ENCODE measurements at regions not wholly inside any gene's neighbourhood (a gene's known extent, or its start where the extent isn't known, plus 50 kb on each side); places are given as distances from the start of the nearest gene placed in this dataset.

GRCh38 chr6:2360126-2360525, 114.7 kb upstream of the GMDS start:
- no peaks in the 10 kb centered on the region for H3K4me1 ChIP-seq
- no peak overlapping the region for H3K27ac ChIP-seq
- H3K36me3 ChIP-seq = peaks cover 0 to 4% (median 0%) of the 10 kb centered on the region in 4 donors
- WGBS, 2 donors = 80 to 88% methylated on average over 5 of the region's 5 CpGs
- TF ChIP-seq CTCF (IDR thresholded peaks at IDR 0.05) (no peak), EP300 (IDR thresholded peaks at IDR 0.05) (no peak), POLR2A (IDR thresholded peaks at IDR 0.05) (no peak), POLR2AphosphoS5 (IDR thresholded peaks at IDR 0.05) (no peak)
- no peaks in the 10 kb centered on the region for H3K9me3 ChIP-seq
- H3K4me3 ChIP-seq = no peak overlapping the region
- ATAC-seq (ENCODE audit: low FRiP score in 2 of 2) = no peak
- DNase-seq = no peak
- no peaks in the 10 kb centered on the region for H3K27me3 ChIP-seq

GRCh38 chr6:2355150-2355549, 109.7 kb upstream of the GMDS start:
- 54 to 68% methylated on average over 3 of the region's 3 CpGs for WGBS, 2 donors
- H3K4me3 ChIP-seq = no peak overlapping the region
- no peak for ATAC-seq (ENCODE audit: low FRiP score in 2 of 2)
- no peaks in the 10 kb centered on the region for H3K27me3 ChIP-seq
- no peaks in the 10 kb centered on the region for H3K9me3 ChIP-seq
- H3K27ac ChIP-seq = no peak overlapping the region
- H3K4me1 ChIP-seq = peaks cover 0 to 4% (median 0%) of the 10 kb centered on the region in 4 donors
- H3K36me3 ChIP-seq = peaks cover 0 to 4% (median 0%) of the 10 kb centered on the region in 4 donors
- no peak for DNase-seq
- TF ChIP-seq CTCF (IDR thresholded peaks at IDR 0.05) = no peak
- no peak for TF ChIP-seq POLR2AphosphoS5 (IDR thresholded peaks at IDR 0.05)
- TF ChIP-seq EP300 (IDR thresholded peaks at IDR 0.05) = no peak
- no peak for TF ChIP-seq POLR2A (IDR thresholded peaks at IDR 0.05)

- Histone ChIP-seq H3K36me3 (no peaks in the 10 kb centered on the region), H3K9me3 (no peaks in the 10 kb centered on the region), H3K4me1 (peaks cover 0 to 4% (median 0%) of the 10 kb centered on the region in 4 donors), H3K27ac (no peak overlapping the region), H3K4me3 (no peak overlapping the region), H3K27me3 (no peaks in the 10 kb centered on the region)
- DNase-seq = no peak
- TF ChIP-seq EP300 (IDR thresholded peaks at IDR 0.05) = no peak
- TF ChIP-seq POLR2A (IDR thresholded peaks at IDR 0.05) = no peak
- no peak for TF ChIP-seq CTCF (IDR thresholded peaks at IDR 0.05)
- no peak for TF ChIP-seq POLR2AphosphoS5 (IDR thresholded peaks at IDR 0.05)
- 53 to 59% methylated on average over 6 of the region's 6 CpGs for WGBS, 2 donors
- ATAC-seq (ENCODE audit: low FRiP score in 2 of 2) = no peak
These were observed 108.7 kb upstream of the GMDS start for GRCh38 chr6:2354138-2354491.

GRCh38 chr6:2353412-2354137, 108.2 kb upstream of the GMDS start:
- WGBS, 2 donors = 47 to 52% methylated on average over 10 of the region's 10 CpGs
- no peak overlapping the region for H3K27ac ChIP-seq
- peaks cover 0 to 4% (median 0%) of the 10 kb centered on the region in 4 donors for H3K4me1 ChIP-seq
- ATAC-seq (ENCODE audit: low FRiP score in 2 of 2) = peak in 1 of 2 donors; percentile 86
- TF ChIP-seq CTCF (IDR thresholded peaks at IDR 0.05) (peak; percentile 52 to 79 (median 66)), POLR2A (IDR thresholded peaks at IDR 0.05) (no peak)
- DNase-seq = peak in 1 of 2 donors; percentile 56
- no peaks in the 10 kb centered on the region for H3K27me3 ChIP-seq
- no peaks in the 10 kb centered on the region for H3K36me3 ChIP-seq
- H3K9me3 ChIP-seq = no peaks in the 10 kb centered on the region
- H3K4me3 ChIP-seq = no peak overlapping the region
